HCT116 (cell line): ENCODE measurements at regions not wholly inside any gene's neighbourhood (a gene's known extent, or its start where the extent isn't known, plus 50 kb on each side); places are given as distances from the start of the nearest gene placed in this dataset.

Experiments used
- ATAC-seq: fragments of 200-7000 bp; cut with Tn5 transposase; 2 replicates; pipeline ENCODE4 v1.9.1; 2020; ENCODE audit warnings: mild to moderate bottlenecking, moderate library complexity
- BruUV-seq: library from RNA; stranded (reverse); fragments of 400-500 nt; replicated peaks from 2 replicates; lab custom pipeline; 2021; lab: Mats Ljungman, UMichigan
- CTCF ChIA-PET: fragments of 300-600 bp; sonication (Branson Sonifier 250); formaldehyde crosslinking; loops from one replicate; lab custom pipeline; 2021; ENCODE audit warnings: antibody characterized with exemption; lab: Charles Lee
- POLR2A ChIA-PET: fragments of 300-600, 350-600 bp; sonication (Branson Sonifier 250); formaldehyde crosslinking; loops from one replicate; lab custom pipeline; 2021; ENCODE audit warnings: antibody characterized with exemption; lab: Charles Lee
- RAD21 ChIA-PET, 2 experiments: fragments of 300-600 bp; sonication (Branson Sonifier 250); formaldehyde crosslinking; loops; one replicate each; lab custom pipeline; 2023; ENCODE audit warnings: low total read pairs in 2 of 2; ENCODE audit not compliant: uncharacterized antibody in 2 of 2, unreplicated experiment in 2 of 2, low non-redundant PET in 1 of 2; lab: Charles Lee
- DNase-seq: peaks from one replicate; pipeline ENCODE4 v3.0.0-alpha.2; 2010; ENCODE audit warnings: low read depth, low spot score
- H2AFZ ChIP-seq: fragments of 200-600 bp; shearing (Covaris generic), sonication (generic); 2 replicates; pipeline ENCODE4 v1.6.1; 2017; ENCODE audit warnings: low read depth, mixed run types, mixed read lengths, antibody characterized with exemption, low read length; ENCODE audit not compliant: poor library complexity, severe bottlenecking
- H3K27ac ChIP-seq: 2 replicates; pipeline ENCODE4 v1.5.1; 2012; ENCODE audit warnings: low read depth, low read length
- H3K27me3 ChIP-seq: fragments of 200-600 bp; sonication (generic); 2 replicates; pipeline ENCODE4 v1.6.1; 2016; ENCODE audit warnings: mixed run types, low read length, mixed read lengths; ENCODE audit not compliant: insufficient read depth
- H3K36me3 ChIP-seq, 2 experiments: fragments of 200-500 bp in 1 of 2; fragments of 200-600 bp in 1 of 2; sonication (Bioruptor generic) in 1 of 2; sonication (generic) in 1 of 2; 2 replicates each; pipeline versions ENCODE4 v1.5.1 to v1.6.1; 2014 to 2016; ENCODE audit warnings: low read length in 2 of 2, inconsistent platforms in 1 of 2, mixed read lengths in 1 of 2, mixed run types in 1 of 2; ENCODE audit not compliant: insufficient read depth in 2 of 2, control insufficient read depth in 1 of 2
- H3K4me1 ChIP-seq, 2 experiments: fragments of 200-600 bp in 1 of 2; sonication (generic) in 1 of 2; 2 replicates each; pipeline versions ENCODE4 v1.5.1 to v1.6.1; 2012 to 2017; ENCODE audit warnings: low read length in 2 of 2, inconsistent platforms in 1 of 2, mild to moderate bottlenecking in 1 of 2, mixed read lengths in 1 of 2, mixed run types in 1 of 2, moderate library complexity in 1 of 2; ENCODE audit not compliant: insufficient read depth in 2 of 2, control insufficient read depth in 1 of 2
- H3K4me2 ChIP-seq: fragments of 200-600 bp; sonication (generic); 2 replicates; pipeline ENCODE4 v1.6.1; 2017; ENCODE audit warnings: mixed run types, low read length, mixed read lengths
- H3K4me3 ChIP-seq, 2 experiments: fragments of 200-600 bp in 1 of 2; sonication (generic) in 1 of 2; replicated peaks in 1 of 2; 2 replicates each; pipeline ENCODE4 v1.5.1; 2011 to 2016; ENCODE audit warnings: low read length in 2 of 2, control low read depth in 1 of 2, low read depth in 1 of 2, mild to moderate bottlenecking in 1 of 2, mixed read lengths in 1 of 2, mixed run types in 1 of 2
- H3K79me2 ChIP-seq: fragments of 200-600 bp; sonication (generic); 2 replicates; pipeline ENCODE4 v1.6.1; 2017; ENCODE audit warnings: mild to moderate bottlenecking, mixed run types, low read length, moderate library complexity, mixed read lengths; ENCODE audit not compliant: insufficient read depth
- H3K9ac ChIP-seq: fragments of 200-600 bp; sonication (generic); 2 replicates; pipeline ENCODE4 v1.6.1; 2016; ENCODE audit warnings: low read length, mixed read lengths
- H3K9me2 ChIP-seq: fragments of 200-600 bp; sonication (generic), shearing (Covaris generic); 2 replicates; pipeline ENCODE4 v1.6.1; 2017; ENCODE audit warnings: mixed run types, mild to moderate bottlenecking, moderate library complexity; ENCODE audit not compliant: insufficient read depth
- H3K9me3 ChIP-seq, 2 experiments: fragments of 200-500 bp in 1 of 2; fragments of 200-600 bp in 1 of 2; sonication (Bioruptor generic) in 1 of 2; sonication (generic) in 1 of 2; 2 replicates each; pipeline ENCODE4 v1.6.1; 2014 to 2017; ENCODE audit warnings: low read length in 2 of 2, mixed read lengths in 2 of 2, inconsistent platforms in 1 of 2, low read depth in 1 of 2, mild to moderate bottlenecking in 1 of 2, mixed run types in 1 of 2, moderate library complexity in 1 of 2; ENCODE audit not compliant: control insufficient read depth in 1 of 2, insufficient read depth in 1 of 2
- H4K20me1 ChIP-seq: fragments of 200-600 bp; sonication (generic), shearing (Covaris generic); 2 replicates; pipeline ENCODE4 v1.6.1; 2017; ENCODE audit warnings: mixed run types, mild to moderate bottlenecking, moderate library complexity; ENCODE audit not compliant: insufficient read depth
- MAX ChIP-seq: IDR thresholded peaks from 2 replicates; pipeline ENCODE4 v1.6.1; 2012
- YY1 ChIP-seq: IDR thresholded peaks from 2 replicates; pipeline ENCODE4 v1.6.1; 2011; ENCODE audit warnings: low read length, low read depth, moderate library complexity, mild to moderate bottlenecking; ENCODE audit not compliant: insufficient replicate concordance; ENCODE audit errors: extremely low read depth
- intact Hi-C: fragments of 100-400 bp; cut with micrococcal nuclease; formaldehyde crosslinking; loops from 2 replicates; pipeline ENCODE4 v1.10.0; 2022
- TF ChIP-seq, protein P1 (sequence below): IDR thresholded peaks from 2 replicates; pipeline ENCODE4 v1.6.1; 2011; ENCODE audit warnings: mild to moderate bottlenecking, low read length, moderate library complexity; ENCODE audit not compliant: insufficient replicate concordance; ENCODE audit errors: extremely low read depth
- TF ChIP-seq, protein P2 (sequence below): IDR thresholded peaks from 2 replicates; pipeline ENCODE4 v1.6.1; 2012; ENCODE audit warnings: low read depth

DNA sequence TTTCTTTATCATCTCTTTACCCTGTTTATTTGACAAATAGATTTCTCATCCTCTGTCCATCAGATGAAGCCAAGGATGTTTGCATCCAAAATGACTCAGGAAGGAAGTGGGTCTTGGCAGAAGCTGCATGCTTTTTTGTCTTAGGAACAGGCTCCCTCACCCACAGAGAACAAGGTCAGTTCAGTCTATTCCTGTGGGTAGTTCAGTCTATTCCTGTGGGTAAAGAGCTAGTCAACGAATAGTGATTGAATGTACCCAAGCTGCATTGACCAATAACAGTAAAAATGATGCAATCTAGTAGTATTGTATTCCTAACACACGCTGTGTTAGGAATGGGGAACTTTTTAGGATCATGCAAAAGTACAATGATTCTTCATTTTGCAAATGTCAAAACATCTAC, 290.8 kb upstream of the TANK start:
- Histone ChIP-seq H3K9ac (no peak overlapping the region), H3K4me3 (no peak overlapping the region), H3K9me2 (no peaks in the 10 kb centered on the region), H4K20me1 (no peaks in the 10 kb centered on the region), H3K9me3 (no peaks in the 10 kb centered on the region), H3K4me1 (no peaks in the 10 kb centered on the region), H3K27ac (no peak overlapping the region), H3K4me2 (no peak overlapping the region), H3K27me3 (no peaks in the 10 kb centered on the region), H2AFZ (no peak overlapping the region), H3K36me3 (no peaks in the 10 kb centered on the region), H3K79me2 (no peaks in the 10 kb centered on the region)
- ATAC-seq (no peak), DNase-seq (no peak)
- ChIA-PET CTCF (no interaction called here), POLR2A (no interaction called here), RAD21 (no interaction called here)
- BruUV-seq = no TSS peak
- TF ChIP-seq MAX (no peak), YY1 (no peak)
- TF ChIP-seq, protein P1, sequence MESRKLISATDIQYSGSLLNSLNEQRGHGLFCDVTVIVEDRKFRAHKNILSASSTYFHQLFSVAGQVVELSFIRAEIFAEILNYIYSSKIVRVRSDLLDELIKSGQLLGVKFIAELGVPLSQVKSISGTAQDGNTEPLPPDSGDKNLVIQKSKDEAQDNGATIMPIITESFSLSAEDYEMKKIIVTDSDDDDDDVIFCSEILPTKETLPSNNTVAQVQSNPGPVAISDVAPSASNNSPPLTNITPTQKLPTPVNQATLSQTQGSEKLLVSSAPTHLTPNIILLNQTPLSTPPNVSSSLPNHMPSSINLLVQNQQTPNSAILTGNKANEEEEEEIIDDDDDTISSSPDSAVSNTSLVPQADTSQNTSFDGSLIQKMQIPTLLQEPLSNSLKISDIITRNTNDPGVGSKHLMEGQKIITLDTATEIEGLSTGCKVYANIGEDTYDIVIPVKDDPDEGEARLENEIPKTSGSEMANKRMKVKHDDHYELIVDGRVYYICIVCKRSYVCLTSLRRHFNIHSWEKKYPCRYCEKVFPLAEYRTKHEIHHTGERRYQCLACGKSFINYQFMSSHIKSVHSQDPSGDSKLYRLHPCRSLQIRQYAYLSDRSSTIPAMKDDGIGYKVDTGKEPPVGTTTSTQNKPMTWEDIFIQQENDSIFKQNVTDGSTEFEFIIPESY = no peak
- TF ChIP-seq, protein P2, sequence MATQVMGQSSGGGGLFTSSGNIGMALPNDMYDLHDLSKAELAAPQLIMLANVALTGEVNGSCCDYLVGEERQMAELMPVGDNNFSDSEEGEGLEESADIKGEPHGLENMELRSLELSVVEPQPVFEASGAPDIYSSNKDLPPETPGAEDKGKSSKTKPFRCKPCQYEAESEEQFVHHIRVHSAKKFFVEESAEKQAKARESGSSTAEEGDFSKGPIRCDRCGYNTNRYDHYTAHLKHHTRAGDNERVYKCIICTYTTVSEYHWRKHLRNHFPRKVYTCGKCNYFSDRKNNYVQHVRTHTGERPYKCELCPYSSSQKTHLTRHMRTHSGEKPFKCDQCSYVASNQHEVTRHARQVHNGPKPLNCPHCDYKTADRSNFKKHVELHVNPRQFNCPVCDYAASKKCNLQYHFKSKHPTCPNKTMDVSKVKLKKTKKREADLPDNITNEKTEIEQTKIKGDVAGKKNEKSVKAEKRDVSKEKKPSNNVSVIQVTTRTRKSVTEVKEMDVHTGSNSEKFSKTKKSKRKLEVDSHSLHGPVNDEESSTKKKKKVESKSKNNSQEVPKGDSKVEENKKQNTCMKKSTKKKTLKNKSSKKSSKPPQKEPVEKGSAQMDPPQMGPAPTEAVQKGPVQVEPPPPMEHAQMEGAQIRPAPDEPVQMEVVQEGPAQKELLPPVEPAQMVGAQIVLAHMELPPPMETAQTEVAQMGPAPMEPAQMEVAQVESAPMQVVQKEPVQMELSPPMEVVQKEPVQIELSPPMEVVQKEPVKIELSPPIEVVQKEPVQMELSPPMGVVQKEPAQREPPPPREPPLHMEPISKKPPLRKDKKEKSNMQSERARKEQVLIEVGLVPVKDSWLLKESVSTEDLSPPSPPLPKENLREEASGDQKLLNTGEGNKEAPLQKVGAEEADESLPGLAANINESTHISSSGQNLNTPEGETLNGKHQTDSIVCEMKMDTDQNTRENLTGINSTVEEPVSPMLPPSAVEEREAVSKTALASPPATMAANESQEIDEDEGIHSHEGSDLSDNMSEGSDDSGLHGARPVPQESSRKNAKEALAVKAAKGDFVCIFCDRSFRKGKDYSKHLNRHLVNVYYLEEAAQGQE = no peak
- intact Hi-C loops = no loop called here
